SU-DHL-6 (cell line): ENCODE measurements at regions not wholly inside any gene's neighbourhood (a gene's known extent, or its start where the extent isn't known, plus 50 kb on each side); places are given as distances from the start of the nearest gene placed in this dataset.

Experiments used
- H2AFZ ChIP-seq: fragments of 200-600 bp; sonication (generic); 2 replicates; pipeline ENCODE4 v1.6.1; 2014; ENCODE audit warnings: low read depth, mild to moderate bottlenecking, moderate library complexity, mixed read lengths, antibody characterized with exemption, low read length; ENCODE audit not compliant: severe bottlenecking
- H3F3A ChIP-seq: fragments of 200-600 bp; shearing (Covaris generic); 2 replicates; pipeline ENCODE4 v1.6.0; 2016; ENCODE audit warnings: antibody characterized with exemption, mild to moderate bottlenecking; ENCODE audit not compliant: insufficient read depth
- H3K27ac ChIP-seq: fragments of 200-600 bp; sonication (generic); 2 replicates; pipeline ENCODE4 v1.5.1; 2016; ENCODE audit warnings: low read depth, mild to moderate bottlenecking, low read length, moderate library complexity, mixed read lengths
- H3K27me3 ChIP-seq: fragments of 200-600 bp; sonication (generic), shearing (Covaris generic); 2 replicates; pipeline ENCODE4 v1.6.0; 2014; ENCODE audit warnings: mild to moderate bottlenecking, low read length
- H3K36me3 ChIP-seq: fragments of 200-600 bp; sonication (generic); 2 replicates; pipeline ENCODE4 v1.6.1; 2014; ENCODE audit warnings: mild to moderate bottlenecking, low read length, mixed read lengths
- H3K4me2 ChIP-seq: fragments of 300-600, 200-600 bp; shearing (Covaris generic), sonication (generic); 2 replicates; pipeline ENCODE4 v1.6.0; 2014; ENCODE audit warnings: low read length, low read depth, mild to moderate bottlenecking; ENCODE audit not compliant: poor library complexity, severe bottlenecking
- H3K4me3 ChIP-seq: fragments of 200-600 bp; sonication (generic); 2 replicates; pipeline ENCODE4 v1.5.1; 2014; ENCODE audit warnings: antibody characterized with exemption, low read length, mild to moderate bottlenecking, mixed read lengths; ENCODE audit not compliant: insufficient read depth, poor library complexity, severe bottlenecking
- H3K79me2 ChIP-seq: fragments of 200-600 bp; sonication (generic); 2 replicates; pipeline ENCODE4 v1.6.1; 2014; ENCODE audit warnings: mild to moderate bottlenecking, low read length, moderate library complexity; ENCODE audit not compliant: insufficient read depth
- H3K9ac ChIP-seq: fragments of 200-600 bp; sonication (generic); 2 replicates; pipeline ENCODE4 v1.7.0; 2014; ENCODE audit warnings: mild to moderate bottlenecking, low read length
- H3K9me2 ChIP-seq: fragments of 200-600 bp; sonication (generic); replicated peaks from 2 replicates; pipeline ENCODE4 v1.6.1; 2014; ENCODE audit warnings: low read length; ENCODE audit not compliant: insufficient read depth
- H3K9me3 ChIP-seq: fragments of 200-600 bp; sonication (generic); 2 replicates; pipeline ENCODE4 v1.6.1; 2014; ENCODE audit warnings: low read length, mixed read lengths; ENCODE audit not compliant: insufficient read depth
- H4K20me1 ChIP-seq: fragments of 200-600 bp; sonication (generic); 2 replicates; pipeline ENCODE4 v1.6.1; 2014; ENCODE audit warnings: low read depth, mild to moderate bottlenecking, antibody characterized with exemption, low read length, moderate library complexity, mixed read lengths
- CTCF ChIP-seq: fragments of 200-600 bp; sonication (generic); IDR thresholded peaks from one replicate; pipeline ENCODE4 v1.5.1; 2017; ENCODE audit warnings: antibody characterized with exemption, mild to moderate bottlenecking, low read length, moderate library complexity; ENCODE audit not compliant: insufficient read depth, poor library complexity, severe bottlenecking
- EZH2phosphoT487 ChIP-seq: fragments of 200-600 bp; sonication (generic), shearing (Covaris generic); conservative IDR thresholded peaks from 2 replicates; pipeline ENCODE4 v1.6.1; 2018; ENCODE audit warnings: mild to moderate bottlenecking, antibody characterized with exemption, low read length, moderate library complexity, mixed read lengths

DNA sequence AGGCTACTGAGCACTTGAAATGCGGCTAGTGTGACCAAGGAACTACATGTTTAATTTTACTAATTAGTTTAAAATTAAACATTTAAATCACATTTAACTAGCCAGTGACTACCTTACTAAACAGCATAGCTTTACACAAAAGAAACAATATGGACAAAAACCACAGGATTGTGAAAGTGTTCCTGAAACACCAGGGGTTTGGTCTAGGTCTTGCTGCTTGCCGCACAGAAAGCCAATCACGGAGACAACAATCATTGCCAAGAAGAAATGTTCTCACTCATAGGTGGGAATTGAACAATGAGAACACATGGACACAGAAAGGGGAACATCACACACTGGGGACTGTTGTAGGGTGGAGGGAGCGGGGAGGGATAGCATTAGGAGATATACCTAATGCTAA, 309.5 kb downstream of the C11orf87 start:
- no peak overlapping the region for H3K4me3 ChIP-seq
- H3K36me3 ChIP-seq = no peaks in the 10 kb centered on the region
- no peak overlapping the region for H3K4me2 ChIP-seq
- H2AFZ ChIP-seq = no peak overlapping the region
- H3K27me3 ChIP-seq = no peaks in the 10 kb centered on the region
- no peaks in the 10 kb centered on the region for H3K79me2 ChIP-seq
- H3K27ac ChIP-seq = no peak overlapping the region
- H3K9ac ChIP-seq = no peak overlapping the region
- TF ChIP-seq EZH2phosphoT487 (no peak), CTCF (no peak)
- H3F3A ChIP-seq = no peaks in the 10 kb centered on the region
- H3K9me3 ChIP-seq = no peaks in the 10 kb centered on the region
- no peaks in the 10 kb centered on the region for H3K9me2 ChIP-seq
- no peaks in the 10 kb centered on the region for H4K20me1 ChIP-seq

- no peak overlapping the region for H3K9ac ChIP-seq
Observed at GRCh38 chr11:109733245-109733644, 311.3 kb downstream of the C11orf87 start.

GRCh38 chr11:109734566-109734965, 312.6 kb downstream of the C11orf87 start:
- H3F3A ChIP-seq = no peaks in the 10 kb centered on the region
- H3K36me3 ChIP-seq = no peaks in the 10 kb centered on the region
- H3K4me2 ChIP-seq = no peak overlapping the region
- H3K9ac ChIP-seq = no peak overlapping the region
- no peaks in the 10 kb centered on the region for H3K9me2 ChIP-seq
- no peaks in the 10 kb centered on the region for H3K79me2 ChIP-seq
- H2AFZ ChIP-seq = no peak overlapping the region
- no peaks in the 10 kb centered on the region for H3K27me3 ChIP-seq
- no peak overlapping the region for H3K27ac ChIP-seq
- no peaks in the 10 kb centered on the region for H4K20me1 ChIP-seq
- TF ChIP-seq EZH2phosphoT487 (no peak), CTCF (no peak)
- H3K4me3 ChIP-seq = no peak overlapping the region
- H3K9me3 ChIP-seq = no peaks in the 10 kb centered on the region

More at GRCh38 chr11:109733245-109733644, 311.3 kb downstream of the C11orf87 start:
- no peaks in the 10 kb centered on the region for H3K79me2 ChIP-seq
- H3K9me2 ChIP-seq = no peaks in the 10 kb centered on the region
- H3K27ac ChIP-seq = no peak overlapping the region
- TF ChIP-seq EZH2phosphoT487 (no peak), CTCF (no peak)
- no peaks in the 10 kb centered on the region for H3K9me3 ChIP-seq
- H3F3A ChIP-seq = no peaks in the 10 kb centered on the region
- H3K36me3 ChIP-seq = no peaks in the 10 kb centered on the region
- H3K4me2 ChIP-seq = no peak overlapping the region
- H2AFZ ChIP-seq = no peak overlapping the region
- no peak overlapping the region for H3K4me3 ChIP-seq
- H4K20me1 ChIP-seq = no peaks in the 10 kb centered on the region
- no peaks in the 10 kb centered on the region for H3K27me3 ChIP-seq
